NCI-H524 (cell line): ENCODE measurements at regions not wholly inside any gene's neighbourhood (a gene's known extent, or its start where the extent isn't known, plus 50 kb on each side); places are given as distances from the start of the nearest gene placed in this dataset.

ENCODE experiments used
- DNase-seq, 2 experiments: peaks; one replicate each; lab custom pipeline; 2025; lab: John Stamatoyannopoulos, UW

GRCh38 chr2:217301142-217301925 is 441.5 kb upstream of the TNP1 start:
- no peak for DNase-seq

GRCh38 chr2:217299590-217299989 is 439.7 kb upstream of the TNP1 start:
- no peak for DNase-seq

GRCh38 chr2:217297096-217297495 is 437.2 kb upstream of the TNP1 start:
- no peak for DNase-seq

GRCh38 chr2:217294818-217295217 is 435.0 kb upstream of the TNP1 start:
- no peak for DNase-seq

- DNase-seq: no peak
Observed at GRCh38 chr2:217294211-217294610, 434.3 kb upstream of the TNP1 start.

- no peak for DNase-seq
Observed at GRCh38 chr2:217293607-217294006, 433.7 kb upstream of the TNP1 start.

GRCh38 chr2:217293046-217293445 is 433.2 kb upstream of the TNP1 start:
- DNase-seq: no peak

DNA sequence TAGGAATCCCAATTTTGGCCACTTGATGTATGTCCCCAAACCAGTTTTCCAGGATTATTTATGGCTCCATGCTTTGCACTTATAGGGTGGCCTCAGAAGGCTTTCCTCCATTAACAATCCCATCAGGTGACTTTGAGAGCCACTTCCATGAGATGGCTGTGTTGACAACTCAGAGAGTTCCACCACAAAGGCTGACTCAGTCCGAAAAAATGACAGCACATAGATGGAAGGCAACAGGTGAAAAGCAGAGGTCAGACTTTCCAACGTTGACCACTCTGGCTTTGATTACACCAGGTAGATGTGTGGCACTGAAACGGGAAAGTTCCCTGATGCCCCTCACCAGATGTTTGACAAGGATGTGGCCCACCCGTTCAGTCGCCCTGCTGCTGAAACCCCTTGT is 431.4 kb upstream of the TNP1 start:
- DNase-seq: no peak

DNA sequence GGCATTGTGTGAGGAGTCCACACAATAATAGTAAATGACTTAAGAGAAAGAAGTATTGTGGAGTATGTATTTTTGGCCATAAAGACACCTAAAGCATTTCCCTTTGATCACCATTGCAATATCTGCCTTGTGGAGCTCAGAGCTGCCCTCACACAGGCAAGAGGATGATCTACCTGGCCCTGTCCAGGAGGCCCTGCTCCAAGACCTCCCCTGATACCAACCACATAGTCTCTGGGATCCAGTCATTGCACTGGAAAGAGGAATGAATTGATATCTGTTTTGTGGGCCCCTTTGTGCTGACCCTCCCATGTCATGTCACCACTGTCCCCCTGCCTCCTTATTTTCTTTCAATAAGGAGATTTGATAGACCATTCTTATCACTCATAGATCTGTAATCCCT is 430.6 kb upstream of the TNP1 start:
- DNase-seq: no peak

DNA sequence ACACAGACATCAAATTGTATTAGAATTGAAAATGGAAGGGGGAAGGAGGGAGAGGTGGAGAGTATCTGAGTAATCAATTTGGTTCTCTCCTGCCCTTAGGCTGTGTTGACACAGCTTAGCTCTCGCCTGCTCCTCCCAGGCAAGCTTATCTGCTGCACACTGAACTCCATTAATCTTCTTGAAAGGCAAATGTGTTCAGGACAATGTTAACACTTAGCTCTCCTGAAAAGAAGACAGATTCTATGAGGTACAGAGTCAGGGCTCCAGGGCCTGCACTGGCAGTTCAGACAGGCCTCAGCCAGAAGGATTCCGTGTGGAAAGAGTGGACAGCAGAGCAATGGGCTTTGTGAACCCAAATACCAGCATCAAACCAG is 430.0 kb upstream of the TNP1 start:
- no peak for DNase-seq

DNA sequence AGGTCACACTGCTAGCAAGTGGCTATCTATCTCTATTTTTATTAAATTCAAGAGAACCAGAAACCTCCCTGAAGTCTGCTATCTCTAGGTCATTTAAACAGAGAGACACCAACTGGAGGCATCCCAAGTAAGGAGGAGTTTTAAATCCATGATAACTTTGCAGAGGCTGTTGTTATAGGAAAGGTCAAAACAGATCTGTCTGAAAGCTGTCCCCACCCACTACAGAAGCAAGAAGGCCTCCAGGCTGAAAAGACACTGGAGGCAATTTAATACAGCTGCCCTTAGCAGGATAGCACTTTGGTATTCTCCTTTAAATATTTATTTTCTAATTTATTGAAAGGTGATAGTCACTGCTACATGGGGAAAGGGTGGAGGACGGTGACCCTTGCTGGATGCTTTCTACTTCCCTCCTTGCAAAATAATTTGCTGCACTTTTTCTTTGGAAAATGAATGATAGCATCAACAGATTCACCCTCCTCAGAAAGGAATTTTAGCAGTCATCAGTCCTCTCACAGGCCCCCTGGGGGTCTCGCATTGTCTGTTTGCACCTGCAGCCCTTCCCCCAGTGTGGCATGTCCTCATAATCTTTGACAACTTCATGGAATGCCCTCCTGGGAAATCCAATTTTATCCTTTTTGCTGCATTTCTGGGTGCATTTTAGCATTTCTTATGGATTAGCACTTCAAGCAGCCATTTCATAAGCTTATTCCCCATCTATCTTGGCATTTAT is 429.5 kb upstream of the TNP1 start:
- DNase-seq: no peak

GRCh38 chr2:217288472-217289063 is 428.7 kb upstream of the TNP1 start:
- DNase-seq: no peak

DNA sequence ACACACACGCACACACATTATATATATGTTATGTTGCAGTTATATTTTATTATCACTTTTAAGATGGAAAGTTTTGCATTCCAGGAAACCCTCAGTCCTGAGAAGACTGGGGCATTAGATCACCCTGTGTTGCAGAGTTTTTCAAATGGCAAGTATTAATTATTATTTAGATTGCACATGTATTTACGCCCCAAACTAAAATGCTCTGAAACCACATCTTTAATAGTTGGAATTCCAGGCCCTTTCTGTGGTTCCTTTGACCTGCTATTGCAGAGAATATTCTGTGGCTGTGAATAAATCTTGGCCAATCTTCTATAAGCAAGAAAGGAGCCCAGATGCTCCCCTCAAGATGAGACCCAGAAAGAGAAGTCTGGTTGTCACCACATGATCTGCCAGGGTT is 427.0 kb upstream of the TNP1 start:
- no peak for DNase-seq

- no peak for DNase-seq
Observed at GRCh38 chr2:217285926-217286325, 426.1 kb upstream of the TNP1 start.

GRCh38 chr2:217283460-217283859 is 423.6 kb upstream of the TNP1 start:
- DNase-seq: no peak

GRCh38 chr2:217282531-217282930 is 422.7 kb upstream of the TNP1 start:
- no peak for DNase-seq

DNA sequence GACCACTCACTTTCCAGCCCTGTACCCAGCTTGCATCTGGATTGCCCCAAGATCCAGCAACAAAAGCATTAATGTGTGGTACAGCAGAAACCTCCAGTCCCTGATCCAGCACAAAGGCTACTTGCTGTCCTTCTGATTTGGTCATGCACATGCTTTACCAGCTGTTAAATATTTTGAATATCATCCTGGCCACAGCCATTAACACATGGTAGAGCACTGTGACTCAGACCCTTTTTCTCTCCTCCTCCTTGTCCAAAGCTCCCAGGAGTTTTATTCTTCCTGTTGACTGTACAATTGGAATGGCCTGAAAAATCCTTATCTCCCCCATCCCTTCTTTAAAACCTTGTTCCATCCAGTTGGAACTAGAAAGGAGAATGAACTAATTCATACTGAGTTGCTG is 419.7 kb upstream of the TNP1 start:
- DNase-seq: no peak

- DNase-seq: no peak
Observed at GRCh38 chr2:217279140-217279539, 419.3 kb upstream of the TNP1 start.

DNA sequence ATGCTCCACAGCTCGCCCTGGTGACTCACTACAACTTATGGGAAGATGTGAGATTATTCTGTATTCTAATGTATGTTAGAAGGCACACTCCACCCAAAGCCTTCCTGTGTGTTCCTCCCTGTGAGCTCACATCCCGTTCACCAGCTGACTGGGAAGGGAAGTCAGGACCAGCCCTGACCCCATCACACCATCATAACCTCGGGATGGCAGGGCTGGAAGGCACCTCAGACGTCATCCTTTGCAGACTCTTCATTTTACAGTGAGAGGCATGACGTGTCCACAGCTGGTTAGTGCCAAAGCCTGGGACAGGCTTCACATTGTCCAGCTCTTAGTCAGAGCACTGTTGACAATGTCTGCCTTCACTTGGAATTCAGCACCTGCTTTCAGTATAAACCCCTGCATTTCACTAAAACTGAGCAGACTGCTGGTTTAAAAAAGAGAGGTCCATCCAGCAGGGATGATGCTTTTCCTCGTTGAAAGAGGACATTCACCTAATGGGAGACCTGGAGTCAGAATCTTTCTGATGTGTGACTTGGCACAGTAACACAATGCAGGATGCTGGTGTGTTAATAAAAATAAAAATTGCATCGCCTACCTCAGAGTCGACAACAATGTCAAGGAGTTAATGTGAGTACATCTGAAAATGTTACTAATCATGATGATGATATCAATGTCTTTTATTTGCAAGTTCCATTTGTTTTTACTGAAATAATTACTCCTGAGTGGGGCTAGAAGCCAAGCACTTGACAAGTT is 418.0 kb upstream of the TNP1 start:
- DNase-seq: no peak

DNA sequence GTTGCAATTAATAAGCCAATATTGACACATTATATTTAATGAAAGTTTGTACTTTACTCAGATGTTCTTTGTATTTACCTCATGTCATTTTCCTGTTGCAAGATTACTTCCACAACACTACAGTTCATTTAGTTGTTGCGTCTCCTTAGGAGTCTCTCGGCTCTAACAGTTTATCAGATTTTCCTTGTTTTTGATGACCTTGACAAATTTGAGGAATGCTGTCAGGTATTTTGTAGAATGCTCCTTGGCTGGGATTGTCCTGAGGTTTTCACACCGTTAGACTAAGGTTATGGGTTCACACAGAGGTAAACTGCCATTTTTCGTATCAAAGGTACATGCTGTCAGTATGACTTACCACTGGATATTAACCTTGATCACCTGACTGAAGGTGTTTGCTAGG is 416.6 kb upstream of the TNP1 start:
- no peak for DNase-seq

DNA sequence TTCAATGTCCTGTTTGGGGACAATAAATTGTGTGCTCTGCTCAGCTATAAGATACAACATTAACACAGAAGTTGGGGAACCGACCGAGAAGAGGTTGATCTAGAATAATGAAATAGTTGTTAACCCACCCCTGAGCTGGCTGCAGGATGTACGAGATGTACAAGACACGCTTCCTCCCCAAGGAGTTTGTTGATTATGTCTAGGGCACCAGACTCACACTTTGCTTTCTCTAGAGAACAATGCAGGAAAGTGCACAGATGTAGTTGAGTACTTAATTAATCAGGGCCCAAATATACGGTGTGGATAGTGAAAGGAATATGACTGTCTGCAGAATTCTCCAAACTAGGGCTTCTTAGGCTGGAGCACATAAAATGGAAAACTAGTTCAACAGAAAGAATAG is 415.2 kb upstream of the TNP1 start:
- DNase-seq: no peak

DNA sequence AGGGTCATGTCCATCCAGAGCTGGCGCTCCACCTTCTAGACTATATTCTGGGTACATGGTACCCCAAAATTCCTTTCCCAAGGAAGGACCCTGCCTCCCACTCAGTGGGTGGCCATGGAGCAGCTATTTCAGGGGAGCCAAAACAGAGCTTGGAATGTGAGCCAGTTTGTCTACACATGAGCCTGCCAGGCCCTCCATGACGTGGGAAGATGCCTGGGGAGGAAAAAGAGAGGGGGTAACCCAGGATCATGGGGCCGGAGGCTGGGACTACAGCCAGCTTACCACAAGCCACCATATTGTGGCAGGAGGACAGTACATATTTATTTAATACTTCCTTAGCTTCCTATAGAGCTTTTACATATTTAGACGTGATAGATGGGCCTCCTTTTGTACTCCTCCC is 414.7 kb upstream of the TNP1 start:
- DNase-seq: no peak

GRCh38 chr2:217273851-217274250 is 414.0 kb upstream of the TNP1 start:
- no peak for DNase-seq
